Stimulated activated CD8-positive, alpha-beta memory T cell treated with anti-CD3 and anti-CD28 coated beads, Interleukin-15, amount 100 ng/mL, for 4 hours (primary cell): ENCODE measurements at regions not wholly inside any gene's neighbourhood (a gene's known extent, or its start where the extent isn't known, plus 50 kb on each side); places are given as distances from the start of the nearest gene placed in this dataset.
"Not testable (repeated sequence)": the region's sequence is repeated elsewhere in the genome, so short reads cannot be mapped to it uniquely, and the experiment has no call there.

Experiments
- DNase-seq, 2 donors: peaks; one replicate each; pipeline ENCODE4 v3.0.0-alpha.2; 2020; ENCODE audit warnings: low read depth in 2 of 2

DNA sequence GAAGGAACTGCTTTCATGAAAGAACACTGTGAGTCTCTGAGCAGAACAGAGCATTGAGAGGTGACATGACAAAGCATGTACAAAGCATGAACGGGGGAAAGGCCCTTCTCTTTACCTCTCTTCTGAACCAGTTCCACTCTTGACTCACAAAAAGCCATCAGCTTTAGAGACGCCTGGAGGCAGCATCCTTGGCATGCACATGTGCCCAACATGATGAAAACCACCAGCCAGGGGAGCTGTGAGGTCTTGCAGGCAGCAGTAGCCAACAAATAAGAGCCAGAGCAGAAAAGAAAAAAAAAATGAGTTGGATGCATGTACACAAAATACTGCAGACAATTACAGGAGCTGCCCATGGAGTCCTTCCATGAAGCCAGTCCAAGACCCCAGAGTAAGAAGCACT is 95.5 kb upstream of the AGAP1 start:
- DNase-seq, result no peak

DNA sequence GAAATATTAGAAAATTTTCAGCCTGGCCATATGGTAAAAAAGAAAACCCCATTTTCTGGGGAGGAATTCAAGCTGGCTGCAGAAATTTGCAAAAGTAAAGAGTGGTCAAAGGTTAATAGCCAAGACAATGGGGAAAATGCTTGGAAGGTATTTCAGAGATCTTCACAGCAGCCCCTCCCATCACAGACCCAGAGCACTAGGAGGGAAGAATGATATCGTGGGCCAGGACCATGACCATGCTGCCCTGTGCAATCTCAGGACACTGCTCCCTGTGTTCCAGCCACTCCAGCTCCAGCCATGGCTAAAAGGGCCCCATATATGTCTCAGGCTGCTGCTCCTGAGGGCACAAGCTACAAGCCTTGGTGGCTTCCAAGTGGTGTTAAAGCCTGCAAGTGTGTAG is 93.9 kb upstream of the AGAP1 start:
- DNase-seq, result no peak

DNA sequence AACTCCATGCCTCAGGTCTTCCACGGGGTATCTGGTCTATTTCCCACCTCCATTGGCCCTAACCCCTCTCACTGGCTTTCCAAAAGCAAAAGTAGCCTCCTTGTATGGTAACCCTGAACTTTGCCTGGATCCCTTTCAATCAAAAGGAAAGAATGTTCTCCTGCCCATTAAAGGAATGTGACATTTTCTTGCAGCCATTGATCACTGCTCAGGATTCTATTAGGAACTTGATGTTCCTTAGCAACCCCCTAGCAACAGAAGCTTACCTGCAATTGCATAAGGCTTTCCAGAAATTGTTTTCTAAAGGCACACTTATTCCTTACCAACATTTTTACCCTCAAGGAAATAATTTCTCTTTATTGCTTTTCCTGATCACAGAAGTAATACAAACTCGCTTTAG is 91.4 kb upstream of the AGAP1 start:
- DNase-seq, result no peak

DNA sequence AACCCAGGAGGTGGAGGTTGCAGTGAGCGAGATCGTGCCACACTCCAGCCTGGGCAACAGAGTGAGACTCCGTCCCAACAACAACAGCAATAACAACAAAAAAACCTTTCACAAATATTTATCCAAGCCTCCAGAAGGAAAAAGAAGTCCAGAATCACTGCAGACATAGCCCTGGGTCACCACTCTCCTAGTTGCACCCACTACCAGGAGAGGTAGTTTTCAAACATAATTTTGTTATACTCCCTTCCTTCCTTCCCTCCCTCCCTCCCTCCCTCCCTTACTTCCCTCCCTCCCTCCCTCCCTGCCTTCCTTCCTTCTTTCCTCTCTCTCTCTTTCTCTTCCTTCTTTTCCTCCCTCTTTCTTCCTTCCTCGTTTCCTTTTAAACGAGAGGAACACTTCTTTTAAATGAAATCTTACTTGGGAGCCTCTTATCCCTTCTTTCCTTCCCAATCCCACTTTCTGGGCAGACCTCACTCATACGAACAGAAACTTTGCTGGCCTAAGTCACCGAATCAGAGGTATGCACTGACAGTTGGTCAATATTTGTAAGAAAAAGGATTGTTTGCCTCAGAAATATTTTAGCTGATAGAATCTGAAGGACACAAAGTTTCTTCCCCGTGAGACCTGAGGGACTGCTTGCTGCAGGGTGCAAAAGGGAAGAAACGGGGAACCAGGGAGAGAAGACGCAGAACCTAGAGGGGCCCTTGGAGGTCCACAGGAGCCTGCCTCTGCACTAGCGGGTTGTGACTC is 88.1 kb upstream of the AGAP1 start:
- no peak for DNase-seq

DNA sequence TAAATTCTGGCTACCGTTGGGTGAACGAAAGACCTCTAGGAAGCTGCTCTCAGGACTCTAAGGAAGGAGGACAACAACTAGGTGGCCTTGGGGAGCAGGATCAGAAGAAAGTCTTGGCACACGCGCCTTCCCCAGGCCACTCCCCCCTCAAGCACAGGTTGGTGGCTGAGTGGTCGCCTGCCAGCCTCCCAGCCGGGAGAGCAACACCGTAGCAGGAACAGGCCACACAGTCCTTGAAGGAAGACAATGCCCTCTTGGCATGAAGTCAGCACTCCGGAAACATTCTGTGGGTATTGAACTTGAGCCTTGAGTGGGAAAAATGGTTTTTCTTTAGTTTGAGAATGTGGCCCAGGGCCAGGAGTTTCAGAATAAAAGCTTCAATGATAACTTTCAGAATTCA is 87.4 kb upstream of the AGAP1 start:
- no peak for DNase-seq

DNA sequence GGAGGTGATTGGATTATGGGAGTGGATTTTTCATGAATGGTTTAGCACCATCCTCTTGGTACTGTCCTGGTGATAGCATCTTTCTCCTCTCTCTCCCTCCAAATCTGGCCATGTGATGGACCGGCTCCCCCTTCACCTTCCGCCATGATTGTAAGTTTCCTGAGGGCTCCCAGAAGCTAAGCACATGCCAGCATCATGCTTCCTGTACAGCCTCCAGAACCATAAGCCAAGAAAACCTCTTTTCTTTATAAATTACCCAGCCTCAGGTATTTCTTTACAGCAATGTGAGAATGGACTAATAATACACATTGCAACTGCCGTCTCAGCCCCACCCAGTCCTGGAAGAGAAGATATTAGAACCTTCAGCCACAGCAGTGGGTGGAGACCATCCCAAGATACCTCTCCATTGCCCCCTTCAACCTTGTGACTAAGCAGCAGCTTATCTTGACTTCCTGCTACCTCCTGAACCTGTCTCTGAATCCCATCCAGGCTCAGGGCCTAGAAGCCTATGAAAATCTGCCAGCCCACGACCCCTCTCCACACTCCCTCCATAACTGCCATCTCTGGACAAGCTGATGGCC is 81.8 kb upstream of the AGAP1 start:
- no peak for DNase-seq

DNA sequence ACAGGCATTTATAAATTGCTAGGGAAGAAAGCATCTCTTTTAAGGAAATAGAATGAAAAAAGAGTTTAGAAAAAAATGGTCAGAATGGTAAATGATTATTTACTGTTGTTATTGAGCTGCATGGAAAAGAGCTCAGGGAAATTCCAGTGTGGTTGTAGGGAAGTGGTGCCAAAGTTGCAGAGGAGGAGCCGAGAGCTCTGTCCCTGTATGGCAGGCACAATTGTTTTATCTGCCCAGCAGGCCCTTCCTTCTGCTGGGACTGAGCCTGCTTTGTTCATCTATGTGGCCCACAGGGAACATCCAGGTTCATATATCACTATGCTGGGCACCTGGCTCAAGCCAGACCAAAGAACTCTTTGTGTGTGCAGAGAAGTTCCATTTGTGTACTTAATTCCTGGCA is 80.8 kb upstream of the AGAP1 start:
- no peak for DNase-seq

DNA sequence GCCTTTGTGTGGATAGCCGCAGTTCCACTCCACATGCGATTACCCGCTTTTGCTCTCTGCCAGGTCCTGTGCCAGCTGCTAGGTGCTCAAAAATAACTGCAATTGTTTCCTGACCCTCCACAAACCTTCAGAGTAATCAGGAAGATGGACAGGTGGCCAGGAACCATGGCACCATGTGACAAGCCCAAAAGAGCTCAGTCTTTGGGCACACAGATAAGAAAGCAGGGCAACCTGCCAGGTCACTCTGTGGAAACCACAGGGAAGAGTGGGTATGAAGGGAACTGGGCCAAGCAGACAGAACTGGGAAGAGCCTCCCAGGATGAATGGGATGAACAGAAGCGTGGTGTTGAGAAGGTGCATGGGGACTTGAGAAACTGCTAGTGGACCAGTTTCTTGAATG is 79.4 kb upstream of the AGAP1 start:
- no peak for DNase-seq

DNA sequence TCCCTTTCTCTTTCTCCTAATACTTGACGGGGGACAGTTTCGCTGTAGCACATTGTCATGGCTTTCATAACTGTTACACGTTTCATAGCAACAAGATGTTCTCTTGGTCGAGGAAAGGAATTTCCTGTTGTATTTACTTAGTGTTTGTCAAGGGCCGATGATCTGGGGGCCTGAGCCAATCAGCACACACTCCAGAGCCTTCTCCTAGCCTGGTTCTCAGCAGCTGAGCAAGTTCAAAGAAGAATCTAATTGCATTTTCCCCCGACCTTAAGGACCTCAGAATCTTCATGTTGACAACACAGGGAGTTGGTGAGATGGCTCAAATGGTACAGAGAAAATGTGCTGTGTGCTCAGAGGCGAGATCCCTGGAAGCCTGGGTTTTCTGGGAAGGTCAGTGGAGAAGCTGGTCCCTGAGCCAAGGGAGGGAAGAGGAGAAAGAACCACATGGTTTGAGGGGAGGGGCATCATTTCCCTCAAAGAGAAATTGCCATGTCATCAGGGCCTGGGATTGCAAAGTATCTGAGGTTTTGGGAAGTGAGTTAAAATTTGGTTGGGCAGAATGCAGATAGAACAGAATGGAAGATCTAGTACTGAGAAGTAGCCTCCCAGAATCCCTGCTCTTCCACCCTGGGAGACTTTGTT is 76.9 kb upstream of the AGAP1 start:
- DNase-seq, result no peak

DNA sequence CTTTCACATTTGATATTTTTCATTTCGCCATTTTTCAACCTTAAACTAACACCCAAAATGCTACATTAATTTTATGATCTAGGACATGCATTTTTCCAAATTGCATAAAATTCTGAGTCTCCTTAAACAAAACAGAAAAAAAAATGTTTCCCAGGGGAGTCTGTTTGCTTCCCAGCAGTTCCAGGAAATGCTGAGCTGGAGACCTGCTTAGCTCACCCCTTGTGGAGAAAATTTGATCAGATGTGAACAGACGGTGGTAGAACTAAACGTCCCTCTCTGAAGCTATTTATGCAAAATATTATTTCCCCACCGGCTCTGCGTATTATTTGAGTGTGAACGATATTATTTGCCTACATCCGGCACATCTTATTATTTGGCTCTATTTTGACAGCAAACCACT is 74.9 kb upstream of the AGAP1 start:
- DNase-seq, result no peak

DNA sequence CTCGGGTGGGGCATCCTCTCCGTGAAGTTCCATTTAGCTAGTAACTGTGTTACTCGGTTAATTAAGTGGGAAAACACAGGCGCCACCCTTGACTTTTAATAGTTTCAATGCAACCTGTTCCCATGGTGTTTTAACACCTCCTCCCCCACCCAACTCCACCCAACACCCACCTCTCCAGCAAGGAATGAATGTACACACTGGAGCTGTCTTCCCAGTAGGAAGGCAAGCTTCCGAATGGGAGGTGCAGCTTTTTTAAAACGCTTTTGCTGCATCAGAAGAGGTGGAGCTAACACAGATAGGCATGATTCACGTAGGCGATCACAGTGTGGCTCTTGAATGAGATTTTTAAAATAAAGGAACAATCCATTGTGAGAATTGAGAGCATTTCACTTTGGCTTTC is 73.8 kb upstream of the AGAP1 start:
- DNase-seq, result no peak

DNA sequence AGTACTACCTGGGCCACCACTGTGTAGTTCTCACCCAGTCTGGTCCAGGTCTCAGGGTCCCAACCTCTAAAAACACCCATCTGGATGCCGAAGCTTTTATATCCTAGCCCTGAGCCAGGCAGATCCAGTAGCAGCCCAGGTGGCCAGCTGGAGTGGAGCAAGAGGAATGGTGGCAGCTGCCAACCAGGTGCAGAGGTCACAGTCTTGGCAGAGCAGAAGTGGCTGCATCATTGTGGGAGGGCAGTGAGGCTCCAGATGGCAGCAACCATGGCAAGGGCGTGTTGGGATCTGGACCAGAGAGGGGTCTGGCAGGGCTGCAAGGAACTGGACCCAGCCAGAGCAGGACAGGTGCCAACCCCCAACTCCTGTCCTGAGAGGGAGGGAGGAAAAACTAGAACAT is 72.2 kb upstream of the AGAP1 start:
- DNase-seq, result no peak

DNA sequence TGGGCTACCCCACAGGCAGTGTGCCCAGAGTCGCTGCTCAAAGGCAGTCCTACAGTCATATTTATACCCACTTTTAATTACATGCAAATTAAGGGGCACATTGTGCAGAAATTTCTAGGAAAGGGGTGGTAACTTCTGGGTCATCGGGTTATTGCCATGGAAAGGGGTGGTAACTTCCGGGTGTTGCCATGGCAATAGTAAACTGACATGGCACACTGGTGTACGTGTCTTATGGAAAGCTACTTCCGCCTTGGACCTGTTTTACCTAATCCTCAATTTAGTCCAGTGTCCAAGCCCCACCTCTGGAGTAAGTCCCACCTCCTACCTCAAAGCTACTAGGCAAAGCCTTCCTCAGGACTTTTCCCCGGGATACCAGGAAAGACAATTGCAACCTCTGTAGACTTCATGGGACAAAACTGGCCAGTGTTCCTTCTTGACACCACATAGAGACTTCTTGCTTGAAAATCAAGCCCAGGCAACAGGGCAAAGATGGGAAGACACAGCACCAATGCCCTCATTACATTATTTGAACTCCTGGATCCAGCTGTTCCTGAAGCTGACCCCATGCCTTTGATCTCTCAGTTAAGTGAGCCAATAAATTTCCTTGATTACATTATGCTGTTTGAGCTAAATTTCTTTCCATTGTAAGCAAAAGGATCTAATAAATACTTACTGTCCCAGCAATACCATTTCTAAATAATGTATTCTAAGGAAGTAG is 63.3 kb upstream of the AGAP1 start:
- no peak for DNase-seq

DNA sequence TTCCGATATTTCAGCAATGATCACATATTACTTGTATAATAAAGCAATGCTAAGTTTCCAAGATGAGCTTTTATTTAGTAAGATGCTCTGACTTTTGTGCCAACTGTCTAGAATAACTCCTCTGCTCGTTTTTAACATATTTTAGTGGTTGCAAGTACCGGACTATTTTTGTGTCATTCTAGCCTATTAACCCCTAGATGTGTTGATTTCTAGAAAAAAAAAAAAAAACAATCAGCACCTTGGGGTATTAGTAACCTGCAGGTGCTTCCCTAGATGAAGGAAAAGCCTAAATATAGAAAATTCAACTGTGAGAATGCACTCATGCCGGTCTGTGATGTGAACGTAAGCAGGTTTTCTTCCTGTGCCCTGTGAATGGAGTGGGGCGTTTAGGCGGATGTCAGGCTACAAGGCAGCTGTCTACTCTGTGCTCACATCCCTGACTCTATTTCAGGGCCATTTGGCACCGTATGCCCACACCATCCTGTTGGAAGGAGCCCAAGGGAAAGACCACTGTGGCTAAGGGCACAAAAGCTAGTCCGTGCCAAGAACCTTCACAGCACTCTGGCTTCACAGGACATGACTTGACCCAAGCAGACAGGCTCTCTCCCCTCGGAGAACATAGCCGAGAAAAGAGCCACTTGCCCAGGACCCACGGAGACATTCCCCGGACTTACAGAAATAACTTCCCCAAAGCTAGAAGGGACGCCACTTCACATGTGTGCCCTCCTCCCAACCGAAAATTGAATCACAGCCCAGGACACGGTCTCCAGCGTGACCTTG is 60.9 kb upstream of the AGAP1 start:
- no peak for DNase-seq

DNA sequence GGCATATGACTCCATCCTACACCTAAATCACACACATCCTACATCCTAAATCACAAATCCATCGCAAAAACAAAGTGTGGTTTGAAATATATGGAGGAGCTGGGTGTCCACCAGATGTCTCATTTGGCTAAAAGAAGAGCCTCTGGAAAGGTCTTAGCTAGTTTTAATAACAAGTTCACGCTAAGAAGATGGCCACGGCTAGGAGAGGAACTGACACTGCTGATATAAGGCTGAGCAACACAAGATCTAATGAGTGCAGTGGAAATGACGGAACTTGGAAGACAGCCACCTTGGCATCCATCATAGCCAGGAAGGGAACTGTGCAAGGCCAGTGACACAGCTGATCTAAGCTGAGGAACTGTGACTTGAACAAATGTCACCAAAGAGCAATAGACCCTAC is 60.0 kb upstream of the AGAP1 start:
- DNase-seq, result no peak

DNA sequence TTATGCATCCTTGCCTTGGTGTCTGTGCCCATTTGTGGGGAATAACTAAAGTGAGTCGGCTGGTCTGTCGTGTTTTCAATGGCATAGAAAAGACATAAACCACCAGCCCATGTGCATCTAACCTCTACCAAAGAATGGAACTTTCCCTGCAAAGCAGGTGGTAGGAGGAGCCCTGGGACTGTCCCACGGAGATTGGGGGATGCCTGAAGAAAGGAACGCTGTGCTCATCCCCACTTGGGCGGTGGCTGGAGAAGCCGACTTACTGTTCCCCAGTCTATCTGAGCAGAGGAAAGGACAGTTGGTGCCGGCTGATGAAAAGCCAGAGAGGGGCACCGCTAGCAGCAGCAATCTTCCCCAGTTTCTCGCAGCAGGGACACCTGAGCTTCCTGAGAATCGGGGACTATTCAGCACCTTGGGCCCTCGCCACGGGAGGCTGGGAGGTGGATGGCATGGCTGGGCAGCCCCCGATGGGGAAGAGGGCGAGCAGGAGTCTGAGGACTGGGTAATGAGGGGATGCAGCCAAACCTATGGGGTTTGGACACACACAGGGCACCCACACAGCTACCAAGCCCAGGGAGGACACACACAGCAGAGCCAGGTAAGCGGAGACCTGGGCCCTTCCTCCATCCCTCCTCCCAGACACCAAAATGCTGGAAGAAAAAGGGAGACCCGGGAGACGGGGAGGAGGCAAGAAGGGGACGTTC is 53.7 kb upstream of the AGAP1 start:
- no peak for DNase-seq

DNA sequence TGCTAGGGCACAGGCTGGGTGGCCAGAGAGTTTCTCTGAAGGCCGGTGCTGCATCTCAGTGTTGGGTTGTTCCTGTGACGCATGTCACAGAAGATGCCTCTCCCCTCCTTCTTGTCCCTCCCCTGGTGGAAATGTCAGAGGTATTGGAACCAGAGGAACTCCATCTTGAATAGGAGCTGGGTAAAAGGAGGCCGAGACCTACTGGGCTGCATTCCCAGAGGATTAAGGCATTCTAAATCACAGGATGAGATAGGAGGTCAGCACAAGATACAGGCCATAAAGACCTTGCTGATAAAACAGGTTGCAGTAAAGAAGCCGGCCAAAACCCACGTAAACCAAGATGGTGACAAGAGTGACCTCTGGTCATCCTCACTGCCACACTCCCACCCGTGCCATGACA is 50.3 kb upstream of the AGAP1 start:
- not testable (repeated sequence) for DNase-seq
